GM12875 (cell line): ENCODE measurements at regions not wholly inside any gene's neighbourhood (a gene's known extent, or its start where the extent isn't known, plus 50 kb on each side); places are given as distances from the start of the nearest gene placed in this dataset.

Source experiments
- H3K4me3 ChIP-seq: one replicate; pipeline ENCODE4 v1.5.1; 2011; ENCODE audit warnings: low read depth, low read length, control low read depth
- TF ChIP-seq, protein P1 (sequence below): IDR thresholded peaks from 2 replicates; pipeline ENCODE4 v1.5.1; 2011; ENCODE audit warnings: low read depth, mild to moderate bottlenecking, control low read depth, inconsistent platforms, low read length, moderate library complexity, borderline replicate concordance; ENCODE audit not compliant: insufficient read depth

DNA sequence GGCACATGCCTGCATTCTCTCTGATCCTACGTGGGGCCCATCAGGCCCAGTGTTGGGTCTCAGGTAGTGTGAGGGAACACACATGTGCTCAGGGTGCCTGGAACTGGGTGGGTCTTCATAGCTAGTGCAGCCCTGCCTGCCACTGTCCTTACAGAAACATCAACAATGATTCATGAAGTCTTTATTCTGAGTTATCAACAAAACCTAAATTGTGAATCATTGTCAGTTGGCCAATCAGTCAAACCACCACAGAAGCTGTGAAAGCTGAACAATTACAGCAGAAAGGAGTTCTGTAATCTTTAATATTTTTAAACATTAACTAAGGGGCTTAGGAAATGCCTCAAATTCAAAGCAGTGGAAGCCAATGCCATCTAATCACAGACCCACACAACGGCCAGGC, 82.8 kb upstream of the ZNF521 start:
- TF ChIP-seq, protein P1, sequence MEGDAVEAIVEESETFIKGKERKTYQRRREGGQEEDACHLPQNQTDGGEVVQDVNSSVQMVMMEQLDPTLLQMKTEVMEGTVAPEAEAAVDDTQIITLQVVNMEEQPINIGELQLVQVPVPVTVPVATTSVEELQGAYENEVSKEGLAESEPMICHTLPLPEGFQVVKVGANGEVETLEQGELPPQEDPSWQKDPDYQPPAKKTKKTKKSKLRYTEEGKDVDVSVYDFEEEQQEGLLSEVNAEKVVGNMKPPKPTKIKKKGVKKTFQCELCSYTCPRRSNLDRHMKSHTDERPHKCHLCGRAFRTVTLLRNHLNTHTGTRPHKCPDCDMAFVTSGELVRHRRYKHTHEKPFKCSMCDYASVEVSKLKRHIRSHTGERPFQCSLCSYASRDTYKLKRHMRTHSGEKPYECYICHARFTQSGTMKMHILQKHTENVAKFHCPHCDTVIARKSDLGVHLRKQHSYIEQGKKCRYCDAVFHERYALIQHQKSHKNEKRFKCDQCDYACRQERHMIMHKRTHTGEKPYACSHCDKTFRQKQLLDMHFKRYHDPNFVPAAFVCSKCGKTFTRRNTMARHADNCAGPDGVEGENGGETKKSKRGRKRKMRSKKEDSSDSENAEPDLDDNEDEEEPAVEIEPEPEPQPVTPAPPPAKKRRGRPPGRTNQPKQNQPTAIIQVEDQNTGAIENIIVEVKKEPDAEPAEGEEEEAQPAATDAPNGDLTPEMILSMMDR, result no peak
- no peak overlapping the region for H3K4me3 ChIP-seq

DNA sequence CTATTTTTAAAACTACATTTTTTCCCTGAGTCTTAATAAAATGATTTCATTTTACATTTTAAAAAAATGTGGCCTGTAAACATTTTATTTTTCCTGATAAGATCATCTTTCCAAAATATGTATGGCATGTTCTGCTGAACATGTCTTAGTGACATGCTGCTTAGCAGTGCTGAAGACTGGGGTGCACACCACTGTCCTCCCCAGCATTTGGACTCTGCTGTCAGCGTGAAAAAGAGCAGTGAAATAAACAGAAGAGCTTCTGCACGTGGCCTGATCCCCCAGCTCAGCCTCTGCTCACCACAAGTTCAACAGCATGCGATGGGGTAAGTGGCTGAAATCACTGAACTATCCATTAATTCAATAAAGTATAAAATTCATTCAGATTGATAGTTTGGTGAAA, 81.6 kb upstream of the ZNF521 start:
- H3K4me3 ChIP-seq, result no peak overlapping the region
- TF ChIP-seq, protein P1, result no peak

DNA sequence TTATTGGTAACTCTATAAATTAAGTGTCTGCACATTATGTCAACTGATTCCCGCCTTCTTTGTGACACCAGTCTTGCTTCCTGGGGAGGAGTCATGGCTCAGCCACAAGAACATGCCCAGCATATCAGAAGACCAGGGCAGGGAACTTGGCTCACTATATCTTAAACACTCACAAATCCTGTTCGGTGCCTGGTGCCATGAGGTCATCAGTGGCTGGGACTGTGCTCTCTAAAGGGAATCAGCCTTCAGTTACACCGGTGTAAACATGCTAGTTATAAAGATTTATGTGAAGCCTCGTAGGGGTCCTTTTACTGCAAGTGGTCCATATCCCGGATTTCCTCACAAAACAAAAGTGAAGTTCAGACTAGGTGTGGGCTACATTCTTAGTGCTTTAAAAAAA, 73.1 kb upstream of the ZNF521 start:
- TF ChIP-seq, protein P1, result no peak
- H3K4me3 ChIP-seq, result no peak overlapping the region

DNA sequence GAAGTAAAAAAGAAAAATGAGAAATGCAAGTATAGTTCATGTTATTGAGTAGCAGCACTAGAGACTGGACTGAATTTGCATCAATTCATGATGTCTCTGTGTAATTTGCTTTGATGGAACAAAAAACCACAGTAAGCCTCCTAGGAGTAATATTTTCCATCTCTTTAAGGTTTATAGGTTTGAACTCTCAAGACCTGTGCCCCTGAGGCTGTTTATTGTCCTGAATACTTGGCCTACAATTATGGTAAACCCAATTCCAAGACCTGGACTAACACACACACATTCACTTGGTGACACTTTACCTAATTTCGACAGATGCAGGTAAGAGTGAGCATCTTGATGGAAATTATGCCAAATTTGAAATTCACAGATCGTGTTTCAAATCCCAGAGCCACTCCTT, 71.8 kb upstream of the ZNF521 start:
- no peak overlapping the region for H3K4me3 ChIP-seq
- TF ChIP-seq, protein P1, result no peak

DNA sequence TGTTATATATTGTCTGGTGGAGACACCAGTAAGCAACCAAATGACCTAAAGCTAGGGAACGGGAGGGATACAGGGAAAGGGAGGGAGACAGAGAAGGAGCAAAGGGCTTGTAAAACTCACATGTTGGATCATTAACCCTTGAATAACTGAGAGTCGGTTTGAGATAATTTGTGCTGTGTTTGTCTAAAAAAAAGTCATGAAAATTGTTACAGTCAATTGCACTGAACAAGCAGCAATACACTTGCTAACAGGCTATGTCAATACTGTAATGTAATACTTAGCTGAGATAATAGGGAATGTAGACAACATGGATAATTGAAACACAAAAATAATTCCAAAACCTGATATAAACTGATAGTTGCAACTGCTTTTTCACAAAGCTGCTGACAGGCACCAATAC, 71.3 kb upstream of the ZNF521 start:
- H3K4me3 ChIP-seq, result no peak overlapping the region
- TF ChIP-seq, protein P1, result no peak

DNA sequence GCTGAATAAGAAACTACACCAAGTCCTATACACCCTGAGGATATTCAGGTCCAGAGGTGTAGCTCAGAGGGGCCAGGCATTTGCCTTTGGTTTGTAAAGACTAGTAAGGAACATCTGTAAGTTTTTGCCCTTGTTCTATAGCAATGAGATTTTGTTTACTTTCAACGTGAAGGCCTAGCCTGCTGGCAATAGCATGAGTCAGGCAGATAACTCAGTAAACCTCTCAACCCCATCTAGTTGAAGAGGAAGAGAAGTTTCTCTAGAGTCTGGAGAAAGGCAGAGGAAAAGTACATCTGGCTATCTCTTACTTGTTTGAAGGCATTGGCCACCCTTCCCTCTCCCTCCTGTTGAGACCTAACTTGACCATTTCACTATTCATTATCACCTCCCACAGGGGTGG, 70.3 kb upstream of the ZNF521 start:
- H3K4me3 ChIP-seq, result no peak overlapping the region
- TF ChIP-seq, protein P1, result no peak

DNA sequence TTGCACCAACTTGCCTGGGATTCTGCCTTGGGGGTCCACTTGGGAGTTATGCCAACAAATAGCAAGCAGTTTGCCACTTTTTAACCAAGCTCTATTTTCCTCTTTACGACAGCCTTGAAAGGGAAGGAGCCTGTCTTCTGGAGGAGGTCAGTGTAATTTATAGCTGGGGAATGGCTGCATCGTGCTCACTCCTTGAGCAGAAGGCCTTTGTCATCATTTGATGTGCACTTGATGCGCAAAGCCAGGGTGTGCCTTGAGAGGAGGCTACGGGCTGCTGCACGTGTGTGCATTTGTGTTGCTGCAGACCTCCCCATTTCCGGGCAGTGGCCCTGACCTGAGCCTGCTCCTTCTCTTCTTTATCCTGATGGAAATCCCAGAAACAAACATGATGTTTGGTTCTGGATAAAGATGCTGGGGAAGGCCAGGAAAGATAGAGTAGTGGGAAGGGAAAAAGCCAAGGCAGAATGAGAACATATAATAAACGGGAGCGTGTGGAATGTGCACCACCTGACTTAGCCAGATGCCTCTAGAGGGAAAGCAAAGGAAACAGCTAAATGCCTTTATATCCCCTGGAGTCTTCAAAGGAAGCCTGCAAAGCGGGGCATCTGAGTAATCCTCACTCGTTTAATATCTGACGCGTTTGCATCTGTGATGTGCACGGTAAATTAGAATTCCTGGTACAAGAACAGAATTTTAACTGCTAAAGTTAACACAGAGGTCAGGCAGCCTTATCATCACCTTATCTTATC, 68.3 kb upstream of the ZNF521 start:
- TF ChIP-seq, protein P1, result no peak
- no peak overlapping the region for H3K4me3 ChIP-seq
